Prostate gland (tissue), 2 donors: ENCODE measurements at regions not wholly inside any gene's neighbourhood (a gene's known extent, or its start where the extent isn't known, plus 50 kb on each side); places are given as distances from the start of the nearest gene placed in this dataset.

Source experiments
- DNase-seq: peaks from one replicate; pipeline ENCODE4 v3.0.0-alpha.2; 2019; ENCODE audit warnings: low spot score
- H3K27ac ChIP-seq, 2 donors: fragments of 200-600 bp; sonication (generic); 2 replicates each; pipeline ENCODE4 v1.5.1; 2017 to 2019
- H3K27me3 ChIP-seq: fragments of 200-600 bp; sonication (generic); replicated peaks from 2 replicates; pipeline ENCODE4 v1.5.1; 2019; ENCODE audit not compliant: insufficient read depth
- H3K36me3 ChIP-seq, 2 donors: fragments of 200-600 bp; sonication (generic); 1 replicate in 1 of 2; 2 replicates in 1 of 2; pipeline versions ENCODE4 v1.5.1 to v1.8.1; 2017 to 2019
- H3K4me1 ChIP-seq: fragments of 200-600 bp; sonication (generic); replicated peaks from 2 replicates; pipeline ENCODE4 v1.5.1; 2019
- H3K4me3 ChIP-seq, 2 donors: fragments of 200-600 bp; sonication (generic); 2 replicates each; pipeline ENCODE4 v1.5.1; 2017 to 2019
- H3K9me3 ChIP-seq: fragments of 200-600 bp; sonication (generic); 2 replicates; pipeline ENCODE4 v1.5.1; 2017
- CTCF ChIP-seq, 4 experiments: fragments of 200-600 bp in 2 of 4; fragments of 450-650 bp in 2 of 4; sonication (generic) in 2 of 4; IDR thresholded peaks; 1 replicate in 3 of 4; 2 replicates in 1 of 4; pipeline ENCODE4 v1.5.1; 2016 to 2019; ENCODE audit warnings: antibody characterized with exemption in 4 of 4, mild to moderate bottlenecking in 2 of 4, moderate library complexity in 2 of 4
- POLR2A ChIP-seq: fragments of 450-650 bp; IDR thresholded peaks from one replicate; pipeline ENCODE4 v1.6.1; 2016; ENCODE audit warnings: antibody characterized with exemption, mild to moderate bottlenecking
- POLR2AphosphoS5 ChIP-seq: sonication (generic); formaldehyde crosslinking; IDR thresholded peaks from one replicate; pipeline ENCODE4 v1.6.1; 2017; ENCODE audit warnings: antibody characterized with exemption
- WGBS: methylation state at CpG from one replicate; pipeline ENCODE4 v1.1.5; 2018; 5-methylcytosine and 5-hydroxymethylcytosine counted together
- intact Hi-C: fragments of 100-400 bp; cut with DNase I; formaldehyde crosslinking; loops from one replicate; pipeline ENCODE4 v1.14.2; 2022

GRCh38 chr7:130996833-130997231 lies 262.8 kb upstream of the KLF14 start:
- Histone ChIP-seq H3K27me3 (no peaks in the 10 kb centered on the region), H3K4me1 (peaks cover 29% of the 10 kb centered on the region), H3K4me3 (no peak overlapping the region), H3K27ac (peak overlapping the region; percentile 12 to 66), H3K36me3 (no peaks in the 10 kb centered on the region), H3K9me3 (no peaks in the 10 kb centered on the region)
- intact Hi-C loops = no loop called here
- DNase-seq = peak; percentile 77
- 8% methylated on average over 6 of the region's 6 CpGs for WGBS
- TF ChIP-seq CTCF (IDR thresholded peaks at IDR 0.05) (peak in 1 of 4 experiments; percentile 8), POLR2AphosphoS5 (peak; percentile 87), POLR2A (no peak)

- DNase-seq = no peak
- intact Hi-C loops = no loop called here
- peaks cover 28% of the 10 kb centered on the region for H3K4me1 ChIP-seq
- no peaks in the 10 kb centered on the region for H3K9me3 ChIP-seq
- H3K36me3 ChIP-seq = no peaks in the 10 kb centered on the region
- 79% methylated on average over 3 of the region's 3 CpGs for WGBS
- H3K4me3 ChIP-seq = no peak overlapping the region
- peak overlapping the region in 1 of 2 donors; percentile 15 for H3K27ac ChIP-seq
- no peak for TF ChIP-seq POLR2A
- TF ChIP-seq CTCF (IDR thresholded peaks at IDR 0.05) = no peak
- TF ChIP-seq POLR2AphosphoS5 = no peak
- H3K27me3 ChIP-seq = no peaks in the 10 kb centered on the region
These were observed 265.1 kb upstream of the KLF14 start for GRCh38 chr7:130998993-130999602.

GRCh38 chr7:130999926-131000325 lies 265.9 kb upstream of the KLF14 start:
- no peak overlapping the region for H3K4me3 ChIP-seq
- no peaks in the 10 kb centered on the region for H3K27me3 ChIP-seq
- H3K27ac ChIP-seq = no peak overlapping the region
- 73% methylated on average over 4 of the region's 4 CpGs for WGBS
- no peaks in the 10 kb centered on the region for H3K9me3 ChIP-seq
- DNase-seq = no peak
- intact Hi-C loops = loop anchor here (5.0 kb wide), 1 partner anchor 42 kb away; no protein-coding TSS in a partner anchor
- no peaks in the 10 kb centered on the region for H3K36me3 ChIP-seq
- TF ChIP-seq POLR2AphosphoS5 (no peak), POLR2A (no peak), CTCF (IDR thresholded peaks at IDR 0.05) (no peak)
- peaks cover 19% of the 10 kb centered on the region for H3K4me1 ChIP-seq

GRCh38 chr7:131000389-131000788 lies 266.4 kb upstream of the KLF14 start:
- Histone ChIP-seq H3K9me3 (no peaks in the 10 kb centered on the region), H3K4me3 (no peak overlapping the region), H3K27me3 (no peaks in the 10 kb centered on the region), H3K27ac (no peak overlapping the region), H3K36me3 (no peaks in the 10 kb centered on the region), H3K4me1 (peaks cover 15% of the 10 kb centered on the region)
- DNase-seq = no peak
- TF ChIP-seq POLR2A = no peak
- no peak for TF ChIP-seq POLR2AphosphoS5
- no peak for TF ChIP-seq CTCF (IDR thresholded peaks at IDR 0.05)
- intact Hi-C loops = loop anchor here (5.0 kb wide), 1 partner anchor 42 kb away; no protein-coding TSS in a partner anchor
- 74% methylated on average over 6 of the region's 6 CpGs for WGBS

GRCh38 chr7:131000873-131001272 lies 266.9 kb upstream of the KLF14 start:
- H3K4me3 ChIP-seq = no peak overlapping the region
- TF ChIP-seq CTCF (IDR thresholded peaks at IDR 0.05) (no peak), POLR2A (no peak), POLR2AphosphoS5 (no peak)
- intact Hi-C loops = loop anchor here (5.0 kb wide), 1 partner anchor 41 kb away; no protein-coding TSS in a partner anchor
- no peak for DNase-seq
- no peaks in the 10 kb centered on the region for H3K36me3 ChIP-seq
- no peak overlapping the region for H3K27ac ChIP-seq
- H3K27me3 ChIP-seq = no peaks in the 10 kb centered on the region
- peaks cover 10% of the 10 kb centered on the region for H3K4me1 ChIP-seq
- 48% methylated on average over 2 of the region's 2 CpGs for WGBS
- H3K9me3 ChIP-seq = no peaks in the 10 kb centered on the region
